HG03095 (cell line): ENCODE measurements at regions not wholly inside any gene's neighbourhood (a gene's known extent, or its start where the extent isn't known, plus 50 kb on each side); places are given as distances from the start of the nearest gene placed in this dataset.
"Not testable (repeated sequence)": the region's sequence is repeated elsewhere in the genome, so short reads cannot be mapped to it uniquely, and the experiment has no call there.

ENCODE experiments used
- ATAC-seq: cut with Tn5 transposase; IDR thresholded peaks from one replicate; pipeline ENCODE4 v1.9.1; 2021; ENCODE audit warnings: moderate library complexity; ENCODE audit not compliant: unreplicated experiment

- no peak for ATAC-seq
These were observed 255.6 kb upstream of the SLC30A5 start for GRCh38 chr5:68838157-68838718.

- no peak for ATAC-seq
These were observed 254.7 kb upstream of the SLC30A5 start for GRCh38 chr5:68839019-68839552.

GRCh38 chr5:68843624-68844364, 250.0 kb upstream of the SLC30A5 start:
- ATAC-seq, result no peak

- ATAC-seq, result no peak
These were observed 248.7 kb upstream of the SLC30A5 start for GRCh38 chr5:68845131-68845530.

GRCh38 chr5:68846828-68847227, 247.0 kb upstream of the SLC30A5 start:
- ATAC-seq, result no peak

- ATAC-seq, result no peak
These were observed 245.7 kb upstream of the SLC30A5 start for GRCh38 chr5:68848091-68848490.

GRCh38 chr5:68849103-68849502, 244.7 kb upstream of the SLC30A5 start:
- no peak for ATAC-seq

GRCh38 chr5:68849906-68850305, 243.9 kb upstream of the SLC30A5 start:
- no peak for ATAC-seq

GRCh38 chr5:68861099-68861498, 232.7 kb upstream of the SLC30A5 start:
- no peak for ATAC-seq

GRCh38 chr5:68862560-68862959, 231.3 kb upstream of the SLC30A5 start:
- ATAC-seq, result no peak

GRCh38 chr5:68865192-68865591, 228.6 kb upstream of the SLC30A5 start:
- not testable (repeated sequence) for ATAC-seq

- ATAC-seq, result no peak
These were observed 221.6 kb upstream of the SLC30A5 start for GRCh38 chr5:68872088-68872839.

GRCh38 chr5:68873198-68873597, 220.6 kb upstream of the SLC30A5 start:
- no peak for ATAC-seq

- ATAC-seq, result no peak
These were observed 218.5 kb upstream of the SLC30A5 start for GRCh38 chr5:68875351-68875750.

GRCh38 chr5:68883436-68883835, 210.4 kb upstream of the SLC30A5 start:
- ATAC-seq, result no peak

GRCh38 chr5:68884144-68884754, 209.6 kb upstream of the SLC30A5 start:
- no peak for ATAC-seq

GRCh38 chr5:68884883-68885282, 208.9 kb upstream of the SLC30A5 start:
- no peak for ATAC-seq

- ATAC-seq, result no peak
These were observed 207.0 kb upstream of the SLC30A5 start for GRCh38 chr5:68886814-68887213.

- ATAC-seq, result no peak
These were observed 202.1 kb upstream of the SLC30A5 start for GRCh38 chr5:68891718-68892117.

GRCh38 chr5:68894673-68895072, 199.1 kb upstream of the SLC30A5 start:
- ATAC-seq, result no peak

GRCh38 chr5:68898951-68899471, 194.8 kb upstream of the SLC30A5 start:
- ATAC-seq, result no peak
